ENCODE measurements at regions not wholly inside any gene's neighbourhood (a gene's known extent, or its start where the extent isn't known, plus 50 kb on each side); places are given as distances from the start of the nearest gene placed in this dataset.

DNA sequence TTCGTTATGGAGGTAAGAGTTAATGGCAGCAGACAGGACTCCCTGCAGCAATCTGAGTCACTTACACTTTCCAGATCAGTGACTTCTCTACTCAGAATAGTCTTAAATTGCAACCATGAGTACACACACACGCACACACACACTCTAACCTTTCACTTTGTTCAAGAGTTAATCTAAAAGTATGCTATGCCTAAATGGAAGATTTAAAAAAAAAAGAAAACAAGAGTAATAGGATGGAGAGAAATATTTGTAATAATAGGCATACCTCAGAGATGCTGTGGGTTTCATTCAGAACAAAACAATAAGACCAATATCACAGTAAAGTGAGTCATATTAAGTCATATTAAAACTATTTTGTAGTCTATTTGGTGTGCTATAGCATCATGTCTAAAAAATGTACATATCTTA is 969.1 kb upstream of the PCDH10 start:
- TF ChIP-seq POLR2A (IDR thresholded peaks at IDR 0.05; ENCODE audit: low read depth, low read length) (no peak), POLR2AphosphoS5 (IDR thresholded peaks at IDR 0.05; ENCODE audit: low read depth, low read length) (no peak)

Data from GM12891 (cell line).